ENCODE measurements at regions not wholly inside any gene's neighbourhood (a gene's known extent, or its start where the extent isn't known, plus 50 kb on each side); places are given as distances from the start of the nearest gene placed in this dataset.

DNA sequence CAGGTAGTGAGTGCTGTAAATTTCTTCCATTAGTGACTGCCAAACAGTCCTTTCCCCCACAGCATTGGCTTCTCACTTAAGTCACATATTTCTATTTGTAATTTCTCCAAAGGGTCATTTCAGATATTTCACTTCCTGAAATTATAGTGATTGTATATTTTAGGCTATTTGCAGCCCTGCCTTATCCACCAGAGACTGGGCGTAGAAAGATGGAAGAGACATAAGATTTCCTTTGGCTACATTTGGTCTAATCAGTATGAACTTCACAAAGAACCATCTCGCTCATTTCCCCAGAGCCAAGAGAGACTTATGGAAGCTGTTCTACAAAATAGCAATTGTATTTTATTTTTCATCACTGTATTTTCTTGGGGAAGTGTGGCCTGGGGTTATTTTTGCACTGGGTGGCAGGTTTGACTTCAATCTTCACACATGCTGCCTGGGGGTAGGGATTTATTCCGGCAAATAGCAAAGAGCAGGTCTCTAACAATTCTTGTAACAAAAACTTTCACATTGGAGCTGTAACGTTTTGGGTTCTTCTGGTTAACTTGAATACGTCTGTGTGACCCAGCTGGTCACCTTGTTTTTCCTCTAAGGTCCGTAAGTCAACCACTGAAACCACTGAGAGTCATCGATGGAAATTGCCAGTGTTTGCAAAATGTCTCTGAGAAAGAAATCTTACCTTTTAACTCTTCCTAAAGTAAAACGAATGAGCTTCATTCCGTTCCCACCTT, 170.6 kb upstream of the SERPINE2 start:
- no peak for DNase-seq

DNA sequence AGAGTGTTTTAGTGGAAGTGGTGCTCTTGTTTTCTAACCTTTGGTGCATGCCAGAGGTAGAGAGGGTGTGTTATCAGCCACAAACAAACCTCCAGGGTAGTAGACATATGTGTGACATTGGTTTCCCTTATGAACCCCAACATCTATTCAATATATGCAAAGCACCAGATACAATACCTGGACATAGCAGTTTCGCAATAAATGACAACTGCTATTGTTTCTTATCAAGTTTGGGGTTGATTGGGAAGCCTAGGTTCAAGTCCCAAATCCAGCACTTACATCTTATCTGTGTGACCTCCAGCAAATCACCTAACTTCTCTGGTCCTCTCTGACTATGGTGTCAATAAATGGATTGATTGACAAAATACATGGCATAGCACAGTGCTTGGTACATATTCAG, 169.4 kb upstream of the SERPINE2 start:
- DNase-seq: no peak

DNA sequence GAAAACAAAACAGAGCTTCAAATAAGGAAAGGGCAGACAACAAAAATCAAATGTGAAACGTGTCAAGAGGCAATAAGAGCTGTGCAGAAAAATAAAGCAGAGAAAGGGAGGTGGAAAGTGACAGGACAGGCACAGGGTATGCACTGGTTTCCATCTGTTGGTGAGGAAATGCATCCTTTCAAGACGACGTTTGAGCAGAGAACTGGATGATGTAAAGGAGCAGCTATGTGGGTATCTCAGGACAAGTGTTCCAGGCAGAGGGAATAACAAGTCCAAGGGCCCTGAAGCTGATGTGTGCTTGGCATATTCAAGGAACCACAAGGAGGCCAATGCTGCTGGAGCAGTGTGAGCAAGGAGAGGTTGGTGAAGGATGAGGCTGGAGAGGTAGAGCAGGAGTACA, 168.9 kb upstream of the SERPINE2 start:
- no peak for DNase-seq

DNA sequence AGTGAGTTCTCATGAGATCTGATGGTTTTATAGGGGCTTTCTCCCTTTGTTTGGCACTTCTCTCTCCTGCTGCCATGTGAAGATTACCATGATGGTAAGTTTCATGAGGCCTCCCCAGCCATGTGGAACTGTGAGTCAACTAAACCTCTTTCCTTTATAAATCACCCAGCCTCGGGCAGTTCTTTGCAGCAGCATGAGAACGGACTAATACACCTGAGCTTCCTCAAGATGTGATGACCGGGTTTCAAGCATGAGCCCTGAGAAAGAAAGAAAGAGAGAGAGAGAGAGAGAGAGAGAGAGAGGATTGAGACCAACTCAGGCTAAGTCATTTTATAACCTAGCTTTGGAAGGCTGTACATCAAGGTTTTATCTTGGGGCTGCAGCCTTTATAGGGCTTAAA, 167.7 kb upstream of the SERPINE2 start:
- DNase-seq: no peak

DNA sequence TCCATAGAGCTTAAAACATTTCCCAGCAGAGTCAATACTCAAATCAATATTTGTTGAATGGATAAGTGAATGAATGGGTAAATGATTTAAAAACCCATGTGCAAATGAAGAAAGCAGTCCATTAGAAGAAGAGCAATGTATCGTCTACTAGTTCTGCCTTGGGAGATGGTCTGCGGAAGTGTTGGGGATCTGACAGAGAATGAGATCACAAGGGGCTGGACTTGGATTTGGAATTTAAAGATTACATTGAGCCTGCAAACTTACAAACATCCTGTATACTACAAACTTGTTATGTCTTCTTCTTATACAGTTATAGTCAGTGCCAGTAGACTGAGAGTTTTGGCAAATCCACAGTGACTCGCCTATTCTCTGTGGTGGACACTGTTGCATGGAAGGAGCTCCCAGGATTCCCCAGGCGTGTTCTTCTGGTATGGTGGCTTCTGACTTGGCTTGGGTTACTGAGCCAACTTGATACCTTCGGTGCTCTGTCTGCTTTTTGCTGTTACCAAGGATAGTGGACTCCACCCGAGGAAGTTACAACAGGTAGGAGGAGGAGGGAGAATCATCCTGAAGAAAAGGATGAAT, 163.3 kb upstream of the SERPINE2 start:
- no peak for DNase-seq

DNA sequence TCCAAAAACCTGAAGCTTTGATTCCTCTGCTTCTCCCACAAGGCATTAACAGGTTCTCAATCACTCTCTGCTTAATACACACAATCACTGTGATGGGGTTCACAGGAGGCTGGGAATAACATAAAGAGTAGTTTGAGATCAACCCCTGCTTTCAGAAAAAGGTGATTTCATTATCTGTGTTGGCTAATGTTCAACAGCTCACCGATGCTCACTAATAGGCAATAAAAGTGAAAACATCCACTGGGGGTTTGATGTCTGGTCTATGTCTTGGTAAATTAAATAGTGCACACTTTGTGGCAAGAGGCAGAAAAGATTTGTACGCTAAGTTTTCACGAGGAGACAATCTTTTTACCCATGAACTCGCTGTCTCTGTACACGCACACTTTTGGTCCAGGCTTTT, 159.3 kb upstream of the SERPINE2 start:
- DNase-seq: no peak

DNA sequence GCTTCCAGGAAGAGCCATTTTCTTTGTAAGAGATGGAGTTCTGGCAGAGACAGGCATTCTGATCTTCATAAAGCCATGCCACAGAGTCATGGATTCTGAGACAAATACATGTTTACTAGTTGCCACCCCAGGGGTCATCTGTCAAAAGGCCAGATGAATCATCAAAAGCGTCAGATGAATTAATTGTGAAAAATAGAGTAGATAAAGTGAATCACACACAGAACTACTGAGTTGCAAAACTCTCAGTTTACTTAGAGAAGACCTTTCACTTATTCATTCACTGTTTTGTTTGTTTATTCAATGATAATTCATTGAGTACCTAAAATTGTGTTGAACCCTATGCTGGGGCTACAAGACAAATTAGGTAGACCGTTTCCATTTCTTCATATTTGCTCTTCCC, 157.7 kb upstream of the SERPINE2 start:
- no peak for DNase-seq

DNA sequence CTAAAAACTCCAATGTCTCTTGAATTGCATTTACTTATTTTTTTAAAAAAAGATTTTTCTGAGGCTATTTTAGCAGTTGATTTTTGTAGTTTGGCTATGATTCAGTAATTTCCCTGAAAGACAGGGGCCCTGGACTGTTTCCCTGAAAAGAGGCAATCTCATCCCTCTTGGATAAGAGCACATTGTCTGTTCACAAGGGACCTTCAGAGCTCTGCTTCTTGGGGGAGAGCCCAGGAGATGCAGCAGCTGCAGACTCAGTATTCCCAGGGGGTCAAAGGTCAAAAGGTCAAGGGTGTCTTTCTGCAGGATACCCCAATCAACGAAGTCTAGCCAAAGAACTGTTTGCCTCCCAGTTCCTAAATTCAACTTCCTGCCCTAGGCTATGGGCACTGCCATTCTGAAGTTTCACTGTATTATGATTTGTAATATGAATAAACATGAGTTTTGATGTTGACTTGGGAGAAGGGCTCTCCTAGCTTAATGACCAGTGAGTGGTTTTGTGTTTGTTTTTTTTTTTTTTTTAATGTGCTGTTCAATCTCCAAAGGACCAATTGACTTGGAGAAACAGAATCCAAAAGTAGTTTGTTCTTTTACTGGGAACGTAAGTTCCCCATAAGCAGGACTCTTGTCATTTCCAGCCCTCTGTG, 157.0 kb upstream of the SERPINE2 start:
- no peak for DNase-seq

DNA sequence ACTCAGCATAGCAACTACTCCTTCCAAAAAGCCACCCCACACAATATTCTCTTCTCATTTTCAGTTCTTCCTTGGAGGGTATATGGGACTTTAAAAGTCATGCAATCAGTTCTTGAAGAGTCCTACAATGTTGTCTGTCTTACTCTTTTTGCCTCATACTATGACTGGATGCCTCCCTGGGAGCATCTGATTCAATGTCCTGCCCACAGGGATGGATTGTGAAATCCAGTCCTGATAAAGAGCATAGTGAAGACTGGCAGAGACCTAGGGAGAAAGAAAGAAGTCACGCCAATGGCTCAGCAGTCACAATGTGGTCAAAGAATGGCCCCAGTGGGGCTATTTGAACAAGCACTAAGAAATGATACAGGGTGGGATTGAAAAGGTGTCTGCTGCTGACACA, 155.1 kb upstream of the SERPINE2 start:
- DNase-seq: no peak

DNA sequence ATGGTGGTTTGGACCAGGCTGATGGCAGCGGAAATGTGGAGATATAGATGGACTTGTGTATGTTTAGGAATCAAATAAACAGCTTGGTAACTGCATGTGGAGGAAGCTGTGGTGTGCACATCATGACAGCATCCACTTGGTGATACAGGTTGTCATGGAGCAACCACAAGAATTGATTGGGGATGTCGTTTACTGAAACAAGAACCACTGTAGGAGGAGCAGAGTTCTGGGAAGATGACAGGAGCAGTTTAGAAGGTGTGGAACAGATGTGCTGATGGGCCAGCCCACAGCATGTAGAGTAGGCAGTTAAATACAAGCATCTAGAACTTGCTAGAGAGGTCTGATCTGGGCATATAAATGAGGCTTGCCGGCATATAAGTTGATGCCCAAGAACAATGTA, 152.4 kb upstream of the SERPINE2 start:
- DNase-seq: no peak

DNA sequence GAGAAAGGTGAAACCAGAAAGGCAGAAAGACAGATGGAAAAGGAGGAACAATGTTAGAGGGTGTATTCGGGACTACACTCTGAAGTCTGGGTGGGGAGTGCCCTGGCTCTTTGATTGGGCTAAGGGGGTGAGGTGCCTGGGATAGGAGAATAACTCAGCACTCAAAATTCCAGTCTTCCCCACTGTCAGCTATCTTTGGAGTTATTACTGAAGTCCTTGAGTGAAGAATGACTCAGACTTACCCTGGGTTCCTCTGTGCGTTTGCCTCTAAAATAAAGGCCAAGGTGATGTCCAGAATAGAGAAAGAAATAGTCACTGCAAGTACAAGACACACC, 151.8 kb upstream of the SERPINE2 start:
- DNase-seq: no peak

DNA sequence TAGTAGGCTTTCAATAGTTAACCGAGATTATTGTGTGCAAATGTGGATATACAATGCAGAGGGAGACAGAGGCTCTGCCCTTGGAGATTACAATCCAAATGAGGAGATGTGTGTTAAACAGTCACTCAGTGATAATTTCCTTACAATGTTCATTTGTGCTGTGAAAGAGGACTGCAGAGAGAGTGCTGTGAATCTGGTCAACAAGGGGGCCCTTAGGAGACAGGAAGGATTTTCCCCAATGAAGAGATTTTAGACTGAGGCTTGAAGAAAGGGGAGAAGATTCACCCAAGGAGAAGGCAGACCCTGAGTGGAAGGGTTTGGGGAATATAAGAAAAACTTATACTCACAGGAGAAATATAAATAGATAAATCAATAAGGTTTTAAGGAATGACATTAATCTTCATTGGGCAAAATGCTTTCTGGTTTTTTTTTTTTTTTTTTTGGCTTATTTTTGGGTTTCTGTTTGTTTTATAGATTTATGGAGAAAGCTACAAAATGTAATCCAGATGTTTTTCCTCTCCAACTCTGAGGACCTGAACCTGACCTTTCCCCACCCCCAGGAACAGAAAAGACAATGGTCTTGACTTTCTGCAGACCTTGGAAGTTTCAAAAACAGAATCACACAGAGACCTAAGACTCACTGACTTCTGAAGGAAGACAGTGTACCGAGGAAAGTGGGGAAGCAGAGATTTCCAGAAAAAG, 151.3 kb upstream of the SERPINE2 start:
- DNase-seq: no peak

DNA sequence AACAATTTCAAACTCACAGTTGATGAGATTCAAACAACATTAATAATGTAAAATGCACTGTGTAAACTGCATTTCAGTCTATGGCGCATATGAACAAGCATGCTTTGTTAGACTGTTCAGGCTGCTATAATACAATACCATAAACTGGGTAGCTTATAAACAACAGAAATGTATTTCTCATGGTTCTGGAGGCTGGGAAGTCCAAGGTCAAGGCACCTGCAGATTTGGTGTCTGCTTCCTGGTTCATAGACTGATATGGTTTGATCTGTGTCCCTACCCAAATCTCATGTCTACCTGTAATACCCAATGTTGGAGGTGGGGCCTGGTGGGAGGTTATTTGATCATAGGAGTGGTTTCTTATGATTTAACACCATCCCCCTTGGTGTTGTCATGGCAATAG, 148.1 kb upstream of the SERPINE2 start:
- no peak for DNase-seq

DNA sequence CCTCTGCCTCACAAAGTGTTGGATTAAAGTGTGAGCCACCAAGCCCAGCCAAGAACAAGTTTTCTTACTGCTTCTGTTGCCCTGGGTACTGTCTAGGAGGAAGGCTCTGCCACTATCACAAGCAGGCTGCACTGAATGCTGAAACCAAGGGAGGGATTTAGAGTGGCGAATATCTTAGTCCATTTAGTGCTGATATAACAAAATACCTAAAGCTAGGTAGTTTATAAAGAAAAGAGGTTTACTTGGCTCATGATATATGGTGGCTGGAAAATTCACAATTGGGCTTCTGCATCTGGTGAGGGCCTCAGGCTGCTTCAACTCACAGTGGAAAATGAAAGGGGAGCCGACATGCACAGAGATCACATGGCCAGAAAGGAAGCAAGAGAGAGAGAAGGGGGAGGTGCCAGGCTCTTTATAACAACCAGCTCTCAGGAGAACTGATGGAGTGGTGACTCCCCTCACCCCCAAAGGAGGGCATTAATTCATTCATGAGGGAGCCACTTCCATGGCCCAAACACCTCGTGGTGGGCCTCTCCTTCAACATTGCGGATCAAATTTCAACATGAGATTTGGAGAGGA, 146.0 kb upstream of the SERPINE2 start:
- DNase-seq: no peak

DNA sequence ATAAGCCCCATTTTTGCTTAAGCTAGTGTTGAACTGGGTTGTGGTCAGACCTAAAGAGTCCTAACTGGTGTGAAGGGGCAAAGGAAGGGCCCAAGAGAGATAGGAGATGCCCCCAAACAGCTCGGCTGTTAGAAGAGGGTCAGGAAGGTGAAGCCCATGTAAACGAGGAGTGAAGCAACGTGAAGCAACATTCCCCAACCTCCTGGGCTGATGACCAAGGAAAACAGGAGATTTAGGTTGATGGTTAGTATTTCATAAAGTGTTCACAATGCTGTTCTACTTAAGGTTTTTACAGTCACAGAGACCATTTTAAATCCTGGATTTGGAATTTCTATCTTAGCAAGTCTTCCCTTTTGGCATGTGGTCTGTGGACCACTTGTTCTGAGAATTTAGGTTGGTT, 144.0 kb upstream of the SERPINE2 start:
- no peak for DNase-seq

DNA sequence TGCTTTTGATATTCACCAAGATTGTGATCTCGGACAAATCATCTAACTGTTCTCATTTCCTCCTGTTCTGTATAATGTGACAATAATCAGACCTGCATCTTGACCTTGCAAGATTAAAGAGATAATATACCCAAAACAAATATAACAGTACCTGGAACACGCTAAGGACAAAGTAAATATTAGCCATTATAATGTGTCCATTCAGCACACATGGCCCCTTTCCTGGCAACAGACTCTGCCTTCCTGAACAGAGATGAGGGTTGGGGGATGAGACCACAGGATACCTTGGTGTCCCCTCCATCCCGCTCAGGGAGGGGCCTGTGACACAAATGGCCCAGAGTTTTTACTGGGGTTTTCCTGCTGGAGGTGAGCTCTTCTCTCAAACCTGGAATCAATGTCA, 143.4 kb upstream of the SERPINE2 start:
- no peak for DNase-seq

DNA sequence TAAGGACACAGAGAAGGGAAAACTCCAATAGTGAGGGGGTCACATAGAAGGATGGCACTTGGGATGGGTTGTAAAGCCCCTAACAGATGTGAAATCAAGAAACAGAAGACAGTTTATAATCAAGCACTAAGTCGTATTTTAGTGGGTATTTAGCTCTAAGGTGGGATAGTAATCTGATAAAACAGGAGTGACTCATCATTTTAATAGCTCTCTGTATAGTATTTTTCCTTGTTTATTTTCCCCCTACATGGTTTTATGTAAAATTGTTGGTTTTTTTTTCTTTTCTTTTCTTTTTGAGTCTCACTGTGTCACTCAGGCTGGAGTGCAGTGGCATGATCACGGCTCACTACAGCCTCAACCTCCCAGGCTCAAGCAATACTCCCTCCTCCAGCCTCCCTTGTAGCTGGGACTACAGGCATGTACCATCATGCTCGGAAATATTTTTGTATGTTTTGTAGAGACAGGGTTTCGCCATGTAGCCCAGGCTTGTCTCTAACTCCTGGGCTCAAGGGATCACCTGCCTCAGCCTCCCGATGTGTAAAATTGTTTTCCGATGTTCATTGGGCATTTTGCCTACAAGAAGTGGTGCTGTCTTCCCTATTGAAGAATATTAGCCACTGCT, 142.6 kb upstream of the SERPINE2 start:
- no peak for DNase-seq

DNA sequence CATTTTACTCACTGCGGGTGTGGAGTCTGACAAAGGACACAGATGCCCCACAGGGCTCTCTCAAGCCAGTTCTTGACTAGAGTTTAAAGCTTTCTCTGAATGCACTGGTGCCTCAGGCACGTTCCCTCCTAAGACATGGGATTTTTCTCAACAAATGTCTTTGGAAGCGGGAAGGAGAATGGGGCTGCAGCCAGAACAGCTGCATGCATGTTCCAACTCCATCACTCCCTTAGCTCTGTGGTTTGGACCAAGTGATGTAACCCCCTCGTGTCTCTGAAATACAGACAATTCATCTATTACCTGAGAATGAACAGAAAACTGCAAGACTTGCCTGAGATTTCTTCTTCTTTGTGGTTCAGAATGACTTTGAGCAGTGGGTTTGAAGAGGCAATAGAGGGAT, 141.7 kb upstream of the SERPINE2 start:
- no peak for DNase-seq

DNA sequence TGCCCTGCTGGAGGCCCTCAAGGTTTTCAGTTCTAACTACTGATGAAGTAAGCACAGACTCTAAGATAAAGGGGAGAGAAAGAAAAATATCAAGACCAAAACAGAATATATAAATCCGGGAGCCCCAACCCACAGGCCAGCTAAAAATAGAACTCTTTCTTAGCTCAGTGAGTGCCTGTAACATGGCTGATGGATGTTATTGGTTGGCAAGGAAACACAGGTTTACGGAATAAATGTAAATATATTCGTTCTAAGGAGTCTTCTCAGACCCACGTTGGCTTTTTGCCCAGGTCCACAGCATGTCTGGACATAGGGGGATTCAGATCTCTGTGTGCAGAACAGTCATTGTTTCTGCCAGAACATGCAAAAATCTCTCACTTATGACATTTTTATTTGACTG, 139.0 kb upstream of the SERPINE2 start:
- no peak for DNase-seq

DNA sequence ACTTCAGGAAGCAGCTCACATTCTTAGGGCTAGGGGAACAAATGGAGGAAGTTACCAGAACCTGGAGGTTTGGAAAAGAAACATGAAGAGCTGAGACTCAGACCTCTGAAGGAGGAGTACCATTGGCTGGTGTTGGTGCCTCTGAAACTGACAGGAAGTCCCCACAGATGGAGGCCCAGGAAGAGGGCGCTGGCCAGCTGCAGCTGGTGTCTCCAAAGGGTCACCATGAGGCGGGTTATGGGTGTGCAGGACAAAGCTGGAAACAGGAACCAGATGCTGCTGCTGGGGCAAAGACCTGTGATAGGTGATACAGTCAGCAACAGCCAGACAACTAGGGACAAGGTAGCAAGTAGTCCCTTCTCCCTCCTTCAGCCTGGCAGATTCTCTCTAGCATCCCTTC, 136.5 kb upstream of the SERPINE2 start:
- DNase-seq: no peak

DNA sequence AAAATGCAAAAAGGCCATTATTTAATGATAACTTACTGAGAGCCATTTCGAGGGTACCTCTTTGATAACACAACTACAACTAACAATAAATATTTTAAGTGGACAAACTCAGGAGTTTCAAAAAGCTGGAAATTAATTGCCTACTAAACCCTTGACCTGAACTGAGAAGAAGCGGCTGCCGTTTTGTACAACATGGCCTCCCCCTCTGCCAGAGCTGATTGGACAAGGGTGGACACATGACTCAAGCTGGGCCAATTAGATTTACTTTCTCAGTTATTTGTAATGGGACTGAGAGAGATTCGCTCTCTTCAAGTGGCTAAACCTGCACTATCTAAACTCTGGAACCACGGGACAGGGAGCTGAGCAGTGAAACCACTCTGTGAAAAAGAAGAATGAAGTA, 135.9 kb upstream of the SERPINE2 start:
- no peak for DNase-seq

DNA sequence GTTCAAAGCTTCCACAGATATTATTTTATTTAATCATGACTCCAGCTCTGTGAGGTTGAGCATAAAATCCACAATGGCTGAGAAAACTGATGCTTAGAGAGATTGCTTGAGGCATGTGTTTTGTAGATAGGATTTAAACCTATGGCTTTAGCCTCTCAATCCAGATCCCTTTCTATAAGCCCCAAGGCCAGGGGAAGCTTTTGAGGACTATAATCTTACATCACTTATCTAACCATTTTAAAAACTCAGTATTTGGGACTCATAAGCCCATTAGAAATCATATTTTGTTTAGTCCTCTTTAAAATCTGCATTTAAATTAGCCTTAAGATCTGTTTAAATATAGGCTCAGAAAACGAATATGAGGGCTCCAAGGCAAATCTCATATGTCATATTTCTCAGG, 135.4 kb upstream of the SERPINE2 start:
- no peak for DNase-seq

DNA sequence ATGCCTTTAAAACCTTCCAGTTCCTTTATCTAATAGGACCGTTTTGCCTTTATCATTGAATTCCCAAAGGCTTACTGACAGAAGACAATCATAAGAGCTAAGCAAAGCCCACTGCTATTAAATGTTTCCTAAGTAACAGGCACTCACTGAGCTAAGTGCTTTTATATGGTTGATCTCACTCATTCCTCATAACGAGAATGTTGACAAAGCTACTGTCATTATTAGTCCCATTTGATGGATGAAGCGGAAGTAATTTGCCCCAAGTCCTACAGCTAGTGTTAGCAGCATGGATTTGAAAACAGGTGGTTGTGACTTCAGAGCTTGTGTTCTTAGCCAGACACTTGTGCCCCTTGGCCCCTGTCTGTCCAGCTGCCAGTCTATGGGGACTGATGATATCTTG, 134.8 kb upstream of the SERPINE2 start:
- no peak for DNase-seq
